Mesodermal cell (in vitro differentiated cells): ENCODE measurements at regions not wholly inside any gene's neighbourhood (a gene's known extent, or its start where the extent isn't known, plus 50 kb on each side); places are given as distances from the start of the nearest gene placed in this dataset.

Experiments
- H3K27ac ChIP-seq: 2 replicates; pipeline ENCODE4 v1.7.0; 2013; ENCODE audit warnings: mild to moderate bottlenecking, low read depth, low read length, moderate library complexity; ENCODE audit not compliant: severe bottlenecking
- H3K36me3 ChIP-seq: 2 replicates; pipeline ENCODE4 v1.7.1; 2013; ENCODE audit warnings: mild to moderate bottlenecking, low read length, moderate library complexity; ENCODE audit not compliant: control insufficient read depth, insufficient read depth
- H3K4me1 ChIP-seq: one replicate; pipeline ENCODE4 v1.7.1; 2013; ENCODE audit warnings: mild to moderate bottlenecking, low read length; ENCODE audit not compliant: insufficient read depth, control insufficient read depth, poor library complexity, severe bottlenecking
- H3K4me3 ChIP-seq: 2 replicates; pipeline ENCODE4 v1.7.0; 2013; ENCODE audit warnings: low read length, control low read depth, mild to moderate bottlenecking; ENCODE audit not compliant: insufficient read depth, poor library complexity, severe bottlenecking; ENCODE audit errors: extremely low read depth
- H3K9me3 ChIP-seq: 2 replicates; pipeline ENCODE4 v1.7.1; 2013; ENCODE audit warnings: mild to moderate bottlenecking, low read length, moderate library complexity; ENCODE audit not compliant: control insufficient read depth
- WGBS, 2 experiments: methylation state at CpG; one replicate each; pipeline ENCODE4 v1.1.5; 2013; ENCODE audit warnings: missing lambda C conversion rate in 2 of 2; ENCODE audit not compliant: insufficient coverage in 2 of 2; 5-methylcytosine and 5-hydroxymethylcytosine counted together

GRCh38 chr5:1730487-1730847 is 69.2 kb downstream of the MRPL36 start:
- Histone ChIP-seq H3K9me3 (no peaks in the 10 kb centered on the region), H3K4me1 (no peaks in the 10 kb centered on the region), H3K27ac (no peak overlapping the region), H3K4me3 (no peak overlapping the region), H3K36me3 (no peaks in the 10 kb centered on the region)
- WGBS, 2 experiments = 89 to 98% methylated on average over 4 to 7 of the region's 7 CpGs

GRCh38 chr5:1729641-1730486 is 69.8 kb downstream of the MRPL36 start:
- no peak overlapping the region for H3K27ac ChIP-seq
- no peaks in the 10 kb centered on the region for H3K36me3 ChIP-seq
- 93 to 94% methylated on average over 28 to 39 of the region's 40 CpGs for WGBS, 2 experiments
- no peaks in the 10 kb centered on the region for H3K9me3 ChIP-seq
- no peak overlapping the region for H3K4me3 ChIP-seq
- no peaks in the 10 kb centered on the region for H3K4me1 ChIP-seq

GRCh38 chr5:1728846-1729245 is 70.8 kb downstream of the MRPL36 start:
- Histone ChIP-seq H3K4me3 (no peak overlapping the region), H3K27ac (no peak overlapping the region), H3K4me1 (no peaks in the 10 kb centered on the region), H3K9me3 (no peaks in the 10 kb centered on the region), H3K36me3 (no peaks in the 10 kb centered on the region)
- WGBS, 2 experiments = 87 to 95% methylated on average over 12 to 17 of the region's 24 CpGs

DNA sequence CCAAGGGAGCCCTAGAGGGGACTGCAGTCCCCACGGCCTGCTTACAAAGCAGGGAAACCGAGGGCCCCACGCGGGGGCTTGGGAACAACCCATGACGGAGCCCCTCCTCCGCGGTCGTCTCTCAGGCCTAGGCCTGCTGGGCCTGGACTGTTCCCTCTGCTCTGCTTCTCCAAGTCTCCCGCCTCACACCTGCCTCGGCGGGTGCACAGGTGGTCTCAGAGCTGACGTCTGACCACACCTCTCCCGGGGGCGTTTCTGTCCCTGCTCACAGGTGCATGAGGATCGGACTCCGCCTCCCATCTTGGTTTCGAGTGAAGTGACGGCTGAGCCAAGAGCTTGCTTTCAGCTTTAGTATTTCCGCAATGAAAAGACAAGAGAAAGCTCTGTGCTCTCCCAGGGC is 72.1 kb downstream of the MRPL36 start:
- WGBS, 2 experiments = 90 to 92% methylated on average over 18 to 19 of the region's 19 CpGs
- Histone ChIP-seq H3K4me3 (no peak overlapping the region), H3K4me1 (no peaks in the 10 kb centered on the region), H3K36me3 (no peaks in the 10 kb centered on the region), H3K27ac (no peak overlapping the region), H3K9me3 (no peaks in the 10 kb centered on the region)

DNA sequence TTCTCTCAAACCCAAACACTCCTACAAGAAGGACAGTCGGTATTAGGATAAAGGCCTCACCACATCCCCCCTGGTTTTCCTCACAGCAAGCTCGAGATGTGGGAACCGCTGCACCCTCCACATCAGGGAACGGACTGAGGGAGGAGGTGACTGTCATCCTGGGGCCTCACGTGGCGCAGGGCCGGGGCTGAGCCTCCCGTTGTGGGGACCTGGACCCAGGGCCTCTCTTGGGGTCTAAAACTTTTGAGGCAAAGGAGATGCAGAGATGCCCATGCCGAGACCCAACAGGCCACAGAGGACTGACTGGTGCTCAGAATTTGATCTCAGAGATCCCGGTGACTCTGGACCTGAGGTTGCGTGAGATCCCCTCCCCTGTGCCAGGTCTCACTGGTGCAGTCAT is 72.7 kb downstream of the MRPL36 start:
- H3K4me1 ChIP-seq = no peaks in the 10 kb centered on the region
- H3K27ac ChIP-seq = no peak overlapping the region
- H3K9me3 ChIP-seq = no peaks in the 10 kb centered on the region
- WGBS, 2 experiments = 92 to 97% methylated on average over 9 to 10 of the region's 11 CpGs
- no peak overlapping the region for H3K4me3 ChIP-seq
- H3K36me3 ChIP-seq = no peaks in the 10 kb centered on the region

- no peaks in the 10 kb centered on the region for H3K4me1 ChIP-seq
- WGBS, 2 experiments = 97 to 98% methylated on average over 9 to 10 of the region's 11 CpGs
- H3K27ac ChIP-seq = no peak overlapping the region
- H3K36me3 ChIP-seq = no peaks in the 10 kb centered on the region
- H3K4me3 ChIP-seq = no peak overlapping the region
- no peaks in the 10 kb centered on the region for H3K9me3 ChIP-seq
Observed at GRCh38 chr5:1726469-1726865, 73.2 kb downstream of the MRPL36 start.

GRCh38 chr5:1725641-1726468 is 73.8 kb downstream of the MRPL36 start:
- Histone ChIP-seq H3K4me1 (no peaks in the 10 kb centered on the region), H3K9me3 (no peaks in the 10 kb centered on the region), H3K27ac (no peak overlapping the region), H3K4me3 (no peak overlapping the region), H3K36me3 (no peaks in the 10 kb centered on the region)
- WGBS, 2 experiments = 75 to 80% methylated on average over 31 to 36 of the region's 41 CpGs

DNA sequence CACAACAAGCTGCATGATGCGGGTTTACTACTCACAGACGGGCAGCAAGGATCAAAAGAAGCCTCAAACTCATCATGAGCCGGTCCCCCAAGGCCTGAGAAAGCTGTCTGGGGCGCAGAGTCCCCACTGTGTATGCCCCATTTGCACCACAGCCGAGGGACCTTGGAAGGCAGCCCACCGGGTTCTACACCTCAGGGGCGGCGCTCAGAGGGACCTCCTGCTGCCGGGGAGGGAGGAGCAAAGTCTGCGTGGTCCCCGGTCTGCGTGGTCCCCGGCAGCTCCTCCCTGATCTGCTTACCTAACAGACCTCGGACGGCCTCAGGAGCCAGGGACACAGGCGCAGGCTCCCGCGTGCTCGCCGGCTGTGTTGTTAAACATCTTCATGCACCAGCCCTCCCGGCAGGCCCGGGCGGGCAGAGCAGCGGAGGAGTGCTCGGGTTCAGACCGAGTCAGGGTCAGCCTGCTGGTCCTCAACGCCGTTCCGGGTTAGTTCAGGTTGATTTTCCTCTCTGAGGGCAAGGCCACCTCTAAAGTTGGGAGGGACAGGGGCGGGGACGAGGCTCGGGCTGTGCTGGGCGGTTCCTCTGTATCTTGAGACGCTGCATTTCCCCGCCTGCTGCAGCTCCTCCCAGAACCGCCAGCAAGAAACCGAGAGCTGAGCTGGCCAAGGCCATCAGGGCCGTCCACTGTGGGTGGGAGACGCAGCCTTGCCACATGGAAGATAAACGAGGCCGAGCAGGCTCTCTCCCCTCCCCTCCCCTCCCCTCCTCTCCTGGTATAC is 74.6 kb downstream of the MRPL36 start:
- no peak overlapping the region for H3K4me3 ChIP-seq
- H3K27ac ChIP-seq = no peak overlapping the region
- H3K9me3 ChIP-seq = no peaks in the 10 kb centered on the region
- H3K36me3 ChIP-seq = no peaks in the 10 kb centered on the region
- 45 to 47% methylated on average over 16 to 38 of the region's 41 CpGs for WGBS, 2 experiments
- H3K4me1 ChIP-seq = no peaks in the 10 kb centered on the region

DNA sequence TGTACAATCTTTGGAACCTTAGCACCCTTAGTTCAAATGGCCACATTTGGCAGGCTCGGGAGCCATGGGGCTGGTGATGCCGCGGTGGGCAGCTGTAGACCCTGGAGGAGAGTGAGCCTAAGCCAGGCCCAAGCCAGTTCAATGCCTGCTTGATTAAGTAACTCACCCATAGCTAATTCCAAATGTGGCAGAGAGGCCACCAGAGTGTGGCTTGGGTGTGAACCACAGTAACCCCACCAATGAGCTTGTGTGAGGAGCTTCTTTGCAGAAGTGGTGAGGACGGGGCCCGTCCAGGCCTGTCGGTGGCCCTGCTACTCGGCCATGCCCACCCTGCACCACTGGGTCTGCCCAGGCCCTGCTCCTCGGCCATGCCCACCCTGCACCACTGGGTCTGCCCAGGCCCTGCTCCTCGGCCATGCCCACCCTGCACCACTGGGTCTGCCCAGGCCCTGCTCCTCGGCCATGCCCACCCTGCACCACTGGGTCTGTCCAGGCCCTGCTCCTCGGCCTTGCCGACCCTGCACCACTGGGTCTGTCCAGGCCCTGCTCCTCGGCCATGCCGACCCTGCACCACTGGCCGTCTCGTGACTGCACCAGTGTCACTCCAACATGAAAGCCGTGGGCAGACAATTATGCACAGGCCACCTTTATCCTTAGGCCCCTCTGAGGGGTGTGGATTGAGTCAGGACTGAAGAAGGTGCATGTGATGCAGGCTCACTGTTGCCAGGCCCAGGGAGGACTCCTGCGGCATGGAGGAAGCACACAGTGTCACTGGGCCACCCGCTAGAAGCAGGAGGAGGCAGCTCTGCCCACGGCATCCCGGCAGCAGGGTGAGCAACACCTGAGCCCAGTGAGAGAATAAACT is 75.4 kb downstream of the MRPL36 start:
- H3K4me3 ChIP-seq = no peak overlapping the region
- H3K36me3 ChIP-seq = no peaks in the 10 kb centered on the region
- WGBS, 2 experiments = 89 to 91% methylated on average over 13 to 14 of the region's 21 CpGs
- peaks cover 2% of the 10 kb centered on the region for H3K9me3 ChIP-seq
- H3K27ac ChIP-seq = no peak overlapping the region
- no peaks in the 10 kb centered on the region for H3K4me1 ChIP-seq

DNA sequence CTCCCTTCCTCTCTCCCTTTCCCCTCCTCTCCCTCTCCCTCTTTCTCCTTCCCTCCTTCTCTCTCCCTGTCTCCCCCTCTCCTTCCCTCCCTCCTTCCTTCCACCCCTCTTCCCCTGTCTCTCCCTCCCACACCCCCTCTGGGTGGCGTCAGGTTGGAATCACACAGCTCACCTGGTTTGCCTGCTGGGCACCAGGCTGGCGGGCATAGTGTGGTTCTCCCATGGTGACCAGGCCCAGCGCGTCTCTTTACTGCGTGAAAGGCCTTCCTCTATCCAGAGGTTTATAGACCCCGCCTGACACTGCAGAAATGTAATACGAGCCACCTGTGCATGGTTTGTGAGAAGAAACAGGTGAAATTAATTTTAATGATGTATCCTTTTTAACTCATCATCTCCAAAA is 76.2 kb downstream of the MRPL36 start:
- H3K4me1 ChIP-seq = no peaks in the 10 kb centered on the region
- H3K27ac ChIP-seq = no peak overlapping the region
- H3K36me3 ChIP-seq = no peaks in the 10 kb centered on the region
- no peak overlapping the region for H3K4me3 ChIP-seq
- H3K9me3 ChIP-seq = peaks cover 5% of the 10 kb centered on the region
- WGBS, 2 experiments = 83 to 95% methylated on average over 3 to 5 of the region's 7 CpGs
